HG02938 (cell line): ENCODE measurements at regions not wholly inside any gene's neighbourhood (a gene's known extent, or its start where the extent isn't known, plus 50 kb on each side); places are given as distances from the start of the nearest gene placed in this dataset.
"Not testable (repeated sequence)": the region's sequence is repeated elsewhere in the genome, so short reads cannot be mapped to it uniquely, and the experiment has no call there.

Experiments
- ATAC-seq: cut with Tn5 transposase; IDR thresholded peaks from one replicate; pipeline ENCODE4 v1.9.1; 2021; ENCODE audit warnings: mild to moderate bottlenecking, moderate library complexity; ENCODE audit not compliant: unreplicated experiment

GRCh38 chr12:83323866-83324265, 637.2 kb downstream of the TMTC2 start:
- no peak for ATAC-seq

DNA sequence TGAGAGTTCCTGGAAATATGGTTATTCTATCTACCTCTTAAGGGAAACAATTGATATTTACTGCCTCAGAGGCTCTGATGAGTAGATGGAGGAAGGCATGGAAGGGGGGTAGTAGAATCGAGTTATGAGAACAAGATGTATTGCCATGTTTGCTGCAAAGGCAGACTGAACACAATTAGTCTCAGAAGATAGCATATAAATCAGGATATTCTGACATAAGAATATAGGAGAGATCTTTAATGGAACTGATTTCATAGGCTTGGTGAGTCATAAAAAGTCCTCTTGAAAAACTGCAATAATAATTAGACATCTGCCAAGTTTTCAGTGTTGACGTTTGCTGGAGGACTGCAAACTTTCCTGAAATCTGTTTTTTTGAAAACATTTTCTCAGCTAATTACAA, 636.1 kb downstream of the TMTC2 start:
- ATAC-seq: no peak

DNA sequence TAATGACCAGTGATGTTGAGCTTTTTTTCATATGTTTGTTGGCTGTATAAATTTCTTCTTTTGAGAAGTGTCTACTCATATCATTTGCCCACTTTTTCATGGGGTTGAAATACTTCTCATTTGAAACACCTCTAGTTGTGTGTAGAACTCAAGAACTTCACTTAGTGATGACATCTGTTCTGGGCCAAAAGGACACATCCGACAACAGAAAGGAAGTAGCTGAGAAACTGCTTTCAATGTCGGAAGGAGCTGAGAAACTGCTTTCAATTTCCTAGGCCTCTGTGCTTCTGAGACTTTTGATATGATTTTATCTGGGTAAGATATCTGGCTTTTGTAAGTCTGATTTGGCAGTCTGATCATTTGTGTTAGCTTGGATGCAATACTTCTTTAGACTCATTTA, 635.3 kb downstream of the TMTC2 start:
- ATAC-seq: no peak

DNA sequence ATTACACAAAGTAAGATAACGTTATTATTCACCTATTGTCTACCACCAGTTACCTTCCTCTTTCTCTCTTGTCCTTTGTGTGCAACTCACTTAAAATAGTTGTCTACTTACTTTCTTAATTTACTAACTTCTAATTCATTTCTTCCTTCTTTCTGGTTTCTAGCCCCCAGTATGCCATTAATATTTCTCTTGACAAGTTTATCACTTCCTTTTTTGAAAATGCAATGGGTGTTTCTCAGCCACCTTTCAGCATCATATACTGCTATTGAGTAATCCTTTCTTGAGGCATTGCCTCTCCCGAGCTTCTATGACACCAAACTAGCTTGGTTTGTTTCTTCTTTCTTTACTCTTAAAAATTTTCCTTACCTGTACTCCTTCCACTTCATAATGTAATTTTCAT, 633.6 kb downstream of the TMTC2 start:
- no peak for ATAC-seq

GRCh38 chr12:83318386-83319098, 631.8 kb downstream of the TMTC2 start:
- ATAC-seq: no peak

GRCh38 chr12:83317595-83317994, 630.9 kb downstream of the TMTC2 start:
- ATAC-seq: no peak

DNA sequence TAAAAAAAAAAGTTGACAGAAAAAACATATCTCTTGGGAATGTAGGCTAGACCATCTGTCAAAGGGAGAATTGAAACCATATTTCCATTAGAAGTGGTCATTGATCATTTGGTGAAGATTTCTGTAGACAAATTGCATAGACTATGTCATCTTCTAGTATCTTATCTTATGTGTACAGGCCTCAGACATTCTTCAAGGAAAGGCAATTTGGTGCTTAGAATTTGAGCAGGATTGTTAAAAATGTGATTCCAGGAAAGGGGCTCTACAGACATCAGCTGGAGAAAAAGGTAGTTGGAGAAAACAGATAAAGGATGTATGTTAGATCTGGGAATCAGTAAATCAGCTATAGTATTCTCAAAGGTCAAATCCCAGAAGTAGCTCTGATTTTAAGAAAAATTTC, 627.1 kb downstream of the TMTC2 start:
- no peak for ATAC-seq

DNA sequence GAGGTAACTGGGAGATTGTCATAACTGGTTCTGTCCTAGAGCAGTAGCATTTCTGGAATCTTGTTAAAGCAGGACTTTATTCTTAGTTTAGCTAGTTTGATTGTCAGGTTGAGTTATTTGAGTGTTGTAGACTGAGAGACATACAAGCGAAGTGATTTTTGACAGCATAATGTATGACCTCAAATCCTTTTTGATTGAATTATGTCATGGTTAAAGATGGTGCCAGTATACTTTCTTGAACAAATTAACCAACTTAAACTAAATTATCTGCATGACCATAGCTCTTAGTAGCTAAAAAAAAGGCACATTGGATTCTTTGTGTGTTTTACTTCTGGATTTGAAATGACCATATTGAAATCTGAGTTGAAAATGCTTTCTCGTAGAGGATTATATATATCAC, 626.6 kb downstream of the TMTC2 start:
- ATAC-seq: no peak

DNA sequence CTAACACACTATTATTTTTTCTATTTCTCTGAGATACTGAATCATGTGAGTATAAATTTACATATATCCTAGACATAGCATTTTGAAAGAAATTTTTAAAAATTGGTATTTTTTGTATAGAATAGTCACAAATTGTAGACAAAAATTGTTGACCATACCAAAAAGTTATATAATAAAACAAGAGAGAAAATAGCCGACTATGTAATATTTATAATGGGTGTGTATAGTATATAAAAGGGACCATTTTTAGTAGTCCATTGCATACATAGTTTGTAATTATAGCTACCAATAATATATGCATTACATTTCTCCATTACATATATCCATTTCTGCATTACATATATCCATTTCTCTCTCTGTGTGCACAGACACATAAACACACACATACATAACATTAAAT, 590.2 kb downstream of the TMTC2 start:
- ATAC-seq: no peak

DNA sequence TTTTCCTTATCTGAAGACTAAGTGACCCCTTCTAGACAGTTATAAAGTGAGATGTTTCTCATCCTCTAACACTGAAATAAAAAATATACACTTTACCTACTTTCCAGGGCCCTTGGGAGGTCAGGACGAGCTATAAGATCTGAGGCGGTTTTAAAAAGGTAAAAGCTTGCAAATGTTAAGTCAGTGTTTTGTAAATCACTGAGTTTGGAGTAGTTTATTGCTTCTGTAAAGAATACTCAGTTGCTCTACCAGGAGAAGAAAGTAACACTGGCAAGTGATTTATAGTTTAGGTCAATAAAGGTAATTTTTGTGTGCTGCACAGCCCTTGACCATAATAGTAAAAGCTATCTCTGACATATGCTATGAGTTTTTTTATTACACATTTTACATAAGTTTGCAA, 584.5 kb downstream of the TMTC2 start:
- no peak for ATAC-seq

DNA sequence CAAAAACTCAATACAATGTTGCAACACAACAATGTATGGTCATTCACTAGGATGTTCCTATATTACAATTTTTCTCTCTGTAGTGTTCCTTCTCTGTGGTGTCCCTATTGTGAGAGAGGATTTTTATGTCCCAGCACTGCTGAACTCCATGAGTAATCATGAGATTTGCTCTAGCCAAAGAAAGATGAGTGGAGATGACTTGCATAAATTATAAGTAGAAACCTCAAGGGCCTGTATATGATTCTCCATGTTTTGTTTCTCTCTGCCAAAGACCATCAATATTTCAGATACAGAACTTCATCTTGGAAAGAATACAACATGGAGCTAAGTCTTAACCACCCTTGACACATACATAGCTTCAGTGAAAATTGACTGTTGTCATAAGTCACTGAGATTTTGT, 579.1 kb downstream of the TMTC2 start:
- no peak for ATAC-seq

DNA sequence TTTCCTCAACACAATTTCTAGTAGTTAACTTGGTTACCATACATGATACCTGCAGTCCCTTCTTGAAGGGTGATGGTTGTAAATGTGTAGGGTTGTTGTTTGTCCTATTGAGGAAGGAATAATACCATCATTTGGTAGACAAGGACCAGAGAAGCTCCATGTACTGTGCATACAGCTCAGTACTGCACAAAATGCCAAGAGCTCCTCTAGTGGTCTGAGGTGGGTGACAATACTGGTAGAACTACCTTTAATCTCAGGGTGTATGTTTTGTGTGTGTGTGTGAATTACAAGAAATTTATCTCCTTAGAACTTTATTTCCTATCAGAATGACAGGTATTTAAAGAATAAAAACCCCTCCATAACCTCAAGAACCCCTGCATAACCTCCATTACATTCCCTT, 575.3 kb downstream of the TMTC2 start:
- ATAC-seq: no peak

DNA sequence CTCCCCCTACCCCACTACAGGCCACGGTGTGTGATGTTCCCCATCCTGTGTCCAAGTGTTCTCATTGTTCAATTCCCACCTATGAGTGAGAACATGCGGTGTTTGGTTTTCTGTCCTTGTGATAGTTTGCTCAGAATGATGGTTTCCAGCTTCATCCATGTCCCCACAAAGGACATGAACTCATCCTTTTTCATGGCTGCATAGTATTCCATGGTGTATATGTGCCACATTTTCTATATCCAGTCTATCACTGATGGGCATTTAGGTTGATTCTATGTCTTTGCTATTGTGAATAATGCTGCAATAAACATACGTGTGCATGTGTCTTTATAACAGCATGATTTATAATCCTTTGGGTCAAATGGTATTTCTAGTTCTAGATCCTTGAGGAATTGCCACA, 573.4 kb downstream of the TMTC2 start:
- ATAC-seq: not testable (repeated sequence)

DNA sequence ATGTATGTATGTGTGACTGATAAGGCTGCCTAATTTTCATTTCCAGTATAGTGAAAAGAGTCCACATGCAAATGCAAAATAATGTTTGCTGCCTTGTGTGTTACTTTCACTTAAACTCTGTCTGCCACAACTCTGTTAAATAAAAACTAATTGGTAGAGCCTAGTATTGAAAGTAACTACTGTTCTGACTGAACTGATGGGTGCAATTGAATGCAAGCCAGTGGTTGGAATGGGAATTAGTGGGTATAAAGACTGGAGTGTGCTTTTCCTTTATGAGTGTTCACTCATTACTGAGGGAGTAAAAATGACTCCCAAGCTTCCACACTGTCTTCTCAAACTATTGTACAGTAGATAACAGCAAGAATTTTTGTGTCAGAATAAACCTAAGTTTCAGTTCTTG, 571.0 kb downstream of the TMTC2 start:
- ATAC-seq: no peak

DNA sequence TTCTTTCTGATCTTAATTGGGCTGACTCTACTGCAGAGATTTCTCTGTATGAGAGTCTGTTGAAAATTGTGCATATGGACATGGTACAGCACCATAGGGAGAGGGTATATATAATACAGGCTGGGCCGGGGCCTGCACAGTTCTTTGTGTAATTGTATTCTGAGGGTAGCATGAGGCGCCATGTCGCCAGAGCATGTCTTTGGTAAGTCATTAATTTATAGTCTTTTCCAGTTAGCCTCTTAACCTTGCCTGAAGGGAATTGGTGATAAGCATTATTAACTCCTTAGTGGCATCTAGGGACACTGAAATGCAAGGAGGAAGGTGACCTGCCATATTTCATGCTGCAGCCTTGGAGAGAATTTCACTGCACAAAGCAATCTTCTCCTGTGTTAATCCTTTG, 569.9 kb downstream of the TMTC2 start:
- ATAC-seq: no peak

DNA sequence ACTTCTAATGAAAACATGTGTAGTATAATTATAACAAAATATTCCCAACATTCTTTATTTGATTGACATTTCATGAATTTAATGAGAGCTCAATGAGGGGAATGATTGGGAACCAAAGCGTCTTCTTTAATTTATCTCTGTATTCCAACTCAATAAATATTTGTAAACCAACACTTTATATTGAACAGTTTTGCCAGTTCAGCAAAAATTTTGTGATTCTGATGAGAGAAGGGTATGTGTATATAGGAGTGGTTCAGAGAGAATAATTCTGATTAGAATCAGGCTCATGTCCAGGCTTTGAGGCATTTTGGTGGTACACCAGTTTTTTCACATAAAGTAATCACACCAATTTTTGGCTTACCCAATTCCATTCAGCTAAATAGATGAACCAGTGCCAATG, 564.2 kb downstream of the TMTC2 start:
- ATAC-seq: no peak

GRCh38 chr12:83245156-83245555, 558.5 kb downstream of the TMTC2 start:
- ATAC-seq: no peak

DNA sequence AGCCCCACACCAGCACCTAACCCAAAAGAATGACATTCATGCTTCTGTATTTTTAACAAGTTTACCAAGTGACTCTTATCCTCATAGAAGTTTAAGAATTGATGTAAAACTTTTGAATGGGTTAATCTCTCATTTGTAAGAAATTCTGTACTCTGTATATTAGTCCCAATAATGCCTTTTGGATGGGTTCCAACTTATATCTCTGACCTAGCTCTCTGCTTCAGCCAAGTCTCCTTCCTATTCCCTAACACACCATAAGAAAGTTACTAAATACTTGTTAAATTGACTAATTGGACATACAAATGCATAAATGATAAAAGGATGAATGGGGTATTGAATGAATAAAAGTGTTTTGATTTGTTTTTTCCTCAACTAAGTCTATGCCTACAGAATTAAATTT, 557.3 kb downstream of the TMTC2 start:
- ATAC-seq: no peak

- not testable (repeated sequence) for ATAC-seq
These were observed 547.3 kb downstream of the TMTC2 start for GRCh38 chr12:83233987-83234386.

- not testable (repeated sequence) for ATAC-seq
These were observed 540.3 kb downstream of the TMTC2 start for GRCh38 chr12:83226960-83227359.

DNA sequence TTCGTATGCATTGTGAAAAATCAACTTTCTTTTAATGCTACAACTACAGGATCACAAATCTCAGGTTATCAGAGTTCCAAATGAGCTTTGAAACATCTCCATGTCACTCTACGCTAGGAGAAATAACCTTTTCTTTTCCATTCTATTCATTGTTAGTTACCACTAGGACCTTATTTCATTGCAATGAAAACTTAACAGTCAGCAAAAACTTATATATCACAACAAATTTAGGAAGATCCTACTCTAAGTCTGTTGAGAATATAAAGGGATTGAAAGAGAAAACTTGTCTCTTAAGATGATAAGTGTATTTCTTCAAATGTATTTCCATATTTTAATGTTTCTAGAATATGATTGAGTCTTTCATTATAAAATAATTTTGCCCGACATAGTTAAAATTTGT, 539.1 kb downstream of the TMTC2 start:
- no peak for ATAC-seq

DNA sequence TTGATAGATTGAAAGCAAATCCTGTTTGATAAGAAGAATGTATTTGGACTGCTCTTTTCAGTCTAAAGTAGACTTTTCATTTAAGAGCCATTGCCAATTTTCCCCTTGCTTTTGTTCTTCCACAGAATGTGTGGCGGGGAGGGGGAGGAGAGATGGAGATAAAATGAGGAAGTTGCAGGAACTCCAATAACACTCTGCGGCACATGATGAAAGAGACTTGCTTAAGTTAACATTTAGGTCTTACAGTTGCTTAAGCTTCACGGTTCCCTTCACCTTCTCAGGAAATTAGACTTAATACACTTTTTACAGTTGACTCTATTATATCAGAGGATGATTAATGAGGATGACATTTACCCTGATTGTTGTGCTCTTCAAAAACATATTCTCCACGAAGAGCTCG, 537.3 kb downstream of the TMTC2 start:
- no peak for ATAC-seq

- ATAC-seq: no peak
These were observed 534.1 kb downstream of the TMTC2 start for GRCh38 chr12:83220774-83221173.
